Endodermal cell (in vitro differentiated cells): ENCODE measurements at regions not wholly inside any gene's neighbourhood (a gene's known extent, or its start where the extent isn't known, plus 50 kb on each side); places are given as distances from the start of the nearest gene placed in this dataset.

Experiments
- DNase-seq: peaks from one replicate; pipeline ENCODE4 v3.0.0-alpha.2; 2017
- H3K27ac ChIP-seq: 2 replicates; pipeline ENCODE4 v1.5.1; 2013; ENCODE audit warnings: mild to moderate bottlenecking, low read depth, low read length, moderate library complexity
- H3K27me3 ChIP-seq: 2 replicates; pipeline ENCODE4 v1.6.1; 2013; ENCODE audit warnings: mild to moderate bottlenecking, low read length, moderate library complexity; ENCODE audit not compliant: insufficient read depth, control insufficient read depth, poor library complexity, severe bottlenecking
- H3K36me3 ChIP-seq: 2 replicates; pipeline ENCODE4 v1.7.0; 2013; ENCODE audit warnings: mild to moderate bottlenecking, low read length, moderate library complexity; ENCODE audit not compliant: control insufficient read depth, insufficient read depth
- H3K4me1 ChIP-seq: one replicate; pipeline ENCODE4 v1.7.0; 2013; ENCODE audit warnings: low read length; ENCODE audit not compliant: control insufficient read depth, insufficient read depth
- H3K4me3 ChIP-seq: 2 replicates; pipeline ENCODE4 v1.5.1; 2013; ENCODE audit warnings: mild to moderate bottlenecking, low read length, moderate library complexity
- H3K9ac ChIP-seq: 2 replicates; pipeline ENCODE4 v1.6.1; 2013; ENCODE audit warnings: mild to moderate bottlenecking, low read length, moderate library complexity; ENCODE audit not compliant: poor library complexity, severe bottlenecking; ENCODE audit errors: extremely low read depth
- H3K9me3 ChIP-seq: 2 replicates; pipeline ENCODE4 v1.6.1; 2013; ENCODE audit warnings: mild to moderate bottlenecking, low read length, moderate library complexity; ENCODE audit not compliant: control insufficient read depth
- H3K27ac Mint-ChIP-seq: 2 replicates; pipeline ENCODE4 v1.8.0; 2020; ENCODE audit warnings: mixed read lengths
- H3K27me3 Mint-ChIP-seq: 2 replicates; pipeline ENCODE4 v1.8.0; 2021; ENCODE audit warnings: mild to moderate bottlenecking, mixed read lengths; ENCODE audit not compliant: insufficient read depth
- H3K36me3 Mint-ChIP-seq: 2 replicates; pipeline ENCODE4 v1.8.0; 2020; ENCODE audit warnings: low read depth, mixed read lengths
- H3K4me1 Mint-ChIP-seq: 2 replicates; pipeline ENCODE4 v1.8.0; 2020; ENCODE audit warnings: mixed read lengths
- H3K4me3 Mint-ChIP-seq: 2 replicates; pipeline ENCODE4 v1.8.0; 2020; ENCODE audit warnings: mild to moderate bottlenecking, moderate library complexity, mixed read lengths
- H3K9me3 Mint-ChIP-seq: 2 replicates; pipeline ENCODE4 v1.8.0; 2020; ENCODE audit warnings: mild to moderate bottlenecking, mixed read lengths
- WGBS, 2 experiments: methylation state at CpG; one replicate each; pipeline versions ENCODE4 v1.1.5 to v1.1.7; 2013; ENCODE audit warnings: missing lambda C conversion rate in 2 of 2, mixed read lengths in 1 of 2; ENCODE audit not compliant: insufficient coverage in 1 of 2, insufficient read length in 1 of 2; 5-methylcytosine and 5-hydroxymethylcytosine counted together
- TF ChIP-seq, protein P1 (sequence below): fragments of 200-600 bp; sonication (generic); conservative IDR thresholded peaks from 2 replicates; pipeline ENCODE4 v1.5.0; 2021; ENCODE audit warnings: antibody characterized with exemption, mild to moderate bottlenecking

DNA sequence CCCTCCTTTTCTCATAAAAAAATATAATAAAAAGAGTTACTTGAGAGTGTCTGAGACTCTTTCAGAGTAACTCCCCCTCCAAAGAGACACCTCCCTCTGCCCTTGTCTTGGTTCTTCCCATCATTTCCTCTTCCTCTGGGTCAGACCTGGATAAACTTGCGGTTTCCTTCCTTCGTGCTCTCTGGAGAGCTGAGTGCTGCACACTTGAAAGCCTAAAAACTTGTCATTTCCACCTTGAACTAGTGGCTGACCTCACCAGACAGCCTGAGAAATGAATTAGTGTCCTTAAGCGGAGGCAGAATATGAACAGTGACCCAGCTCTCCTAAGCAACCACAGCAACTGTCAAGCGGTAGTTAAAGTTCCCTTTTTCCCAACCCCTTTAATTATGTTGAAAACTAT lies 88.4 kb upstream of the PROX1 start:
- no peak for DNase-seq
- Histone ChIP-seq H3K9me3 (peaks cover 11% of the 10 kb centered on the region), H3K27me3 (peaks cover 3% of the 10 kb centered on the region), H3K9ac (no peak overlapping the region), H3K36me3 (no peaks in the 10 kb centered on the region), H3K4me1 (no peaks in the 10 kb centered on the region), H3K27ac (no peak overlapping the region), H3K4me3 (no peak overlapping the region)
- Mint-ChIP-seq H3K27me3 (no peaks in the 10 kb centered on the region), H3K4me1 (peaks cover 7% of the 10 kb centered on the region), H3K4me3 (no peak overlapping the region), H3K27ac (no peak overlapping the region), H3K36me3 (no peaks in the 10 kb centered on the region), H3K9me3 (peaks cover 6% of the 10 kb centered on the region)
- TF ChIP-seq, protein P1, sequence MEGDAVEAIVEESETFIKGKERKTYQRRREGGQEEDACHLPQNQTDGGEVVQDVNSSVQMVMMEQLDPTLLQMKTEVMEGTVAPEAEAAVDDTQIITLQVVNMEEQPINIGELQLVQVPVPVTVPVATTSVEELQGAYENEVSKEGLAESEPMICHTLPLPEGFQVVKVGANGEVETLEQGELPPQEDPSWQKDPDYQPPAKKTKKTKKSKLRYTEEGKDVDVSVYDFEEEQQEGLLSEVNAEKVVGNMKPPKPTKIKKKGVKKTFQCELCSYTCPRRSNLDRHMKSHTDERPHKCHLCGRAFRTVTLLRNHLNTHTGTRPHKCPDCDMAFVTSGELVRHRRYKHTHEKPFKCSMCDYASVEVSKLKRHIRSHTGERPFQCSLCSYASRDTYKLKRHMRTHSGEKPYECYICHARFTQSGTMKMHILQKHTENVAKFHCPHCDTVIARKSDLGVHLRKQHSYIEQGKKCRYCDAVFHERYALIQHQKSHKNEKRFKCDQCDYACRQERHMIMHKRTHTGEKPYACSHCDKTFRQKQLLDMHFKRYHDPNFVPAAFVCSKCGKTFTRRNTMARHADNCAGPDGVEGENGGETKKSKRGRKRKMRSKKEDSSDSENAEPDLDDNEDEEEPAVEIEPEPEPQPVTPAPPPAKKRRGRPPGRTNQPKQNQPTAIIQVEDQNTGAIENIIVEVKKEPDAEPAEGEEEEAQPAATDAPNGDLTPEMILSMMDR, result no peak
- WGBS, 2 experiments, result 86 to 100% methylated on average over 1 to 4 of the region's 4 CpGs

DNA sequence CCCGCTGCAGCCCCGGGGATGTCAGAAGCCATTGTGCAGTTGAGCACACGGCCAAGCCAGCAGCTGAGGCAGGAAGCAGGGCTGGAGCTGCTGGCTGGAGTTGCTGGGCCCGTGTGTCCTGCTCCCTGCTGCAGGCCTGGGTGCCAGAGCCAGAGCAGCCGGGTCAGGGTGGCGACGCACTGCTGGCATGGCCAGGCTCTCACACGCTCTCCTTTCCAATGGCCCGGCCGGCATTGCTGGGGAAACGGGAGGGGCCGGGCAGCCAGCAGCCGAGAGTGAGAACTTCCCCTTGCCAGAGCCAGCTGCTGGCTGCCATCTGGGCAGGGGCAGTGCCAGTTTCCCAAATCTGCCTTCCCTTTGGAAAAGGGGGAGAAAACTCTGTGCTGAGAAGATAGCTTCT lies 82.4 kb upstream of the PROX1 start:
- Mint-ChIP-seq H3K36me3 (no peaks in the 10 kb centered on the region), H3K4me3 (no peak overlapping the region), H3K9me3 (no peaks in the 10 kb centered on the region), H3K27me3 (peaks cover 20% of the 10 kb centered on the region), H3K4me1 (peaks cover 9% of the 10 kb centered on the region), H3K27ac (no peak overlapping the region)
- no peak overlapping the region for H3K4me3 ChIP-seq
- no peak overlapping the region for H3K27ac ChIP-seq
- TF ChIP-seq, protein P1, result no peak
- no peak for DNase-seq
- no peak overlapping the region for H3K9ac ChIP-seq
- H3K9me3 ChIP-seq, result no peaks in the 10 kb centered on the region
- no peaks in the 10 kb centered on the region for H3K4me1 ChIP-seq
- peaks cover 5% of the 10 kb centered on the region for H3K27me3 ChIP-seq
- WGBS, 2 experiments, result 94 to 97% methylated on average over 5 to 13 of the region's 13 CpGs
- no peaks in the 10 kb centered on the region for H3K36me3 ChIP-seq

DNA sequence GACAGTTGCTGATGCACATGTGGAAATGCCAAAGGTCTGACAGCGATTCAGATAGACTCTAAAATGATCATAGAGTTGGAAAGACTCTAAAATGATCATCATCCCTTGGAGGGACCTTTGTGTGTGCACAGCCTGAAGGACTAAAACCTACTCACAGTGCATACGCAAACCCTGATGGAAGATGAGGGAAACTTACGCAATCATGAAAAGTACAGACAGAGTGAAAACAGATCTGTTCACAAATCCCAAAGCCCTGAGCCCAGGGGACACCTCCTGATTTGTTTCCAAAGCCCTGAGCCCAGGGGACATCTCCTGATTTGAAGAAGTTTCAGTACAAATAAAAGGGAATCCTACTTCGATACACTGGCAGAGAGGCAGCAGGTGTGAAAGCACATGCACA lies 79.3 kb upstream of the PROX1 start:
- Histone ChIP-seq H3K27me3 (peaks cover 5% of the 10 kb centered on the region), H3K36me3 (no peaks in the 10 kb centered on the region), H3K9ac (no peak overlapping the region), H3K4me1 (no peaks in the 10 kb centered on the region), H3K4me3 (no peak overlapping the region), H3K9me3 (no peaks in the 10 kb centered on the region), H3K27ac (no peak overlapping the region)
- H3K27ac Mint-ChIP-seq, result no peak overlapping the region
- H3K9me3 Mint-ChIP-seq, result no peaks in the 10 kb centered on the region
- H3K27me3 Mint-ChIP-seq, result peaks cover 33% of the 10 kb centered on the region
- H3K4me3 Mint-ChIP-seq, result no peak overlapping the region
- H3K4me1 Mint-ChIP-seq, result peaks cover 5% of the 10 kb centered on the region
- WGBS, 2 experiments, result 93 to 99% methylated on average over 4 of the region's 4 CpGs
- no peaks in the 10 kb centered on the region for H3K36me3 Mint-ChIP-seq
- TF ChIP-seq, protein P1, result no peak
- DNase-seq, result no peak
